ENCODE measurements at regions not wholly inside any gene's neighbourhood (a gene's known extent, or its start where the extent isn't known, plus 50 kb on each side); places are given as distances from the start of the nearest gene placed in this dataset.
"Not testable (repeated sequence)": the region's sequence is repeated elsewhere in the genome, so short reads cannot be mapped to it uniquely, and the experiment has no call there.

DNA sequence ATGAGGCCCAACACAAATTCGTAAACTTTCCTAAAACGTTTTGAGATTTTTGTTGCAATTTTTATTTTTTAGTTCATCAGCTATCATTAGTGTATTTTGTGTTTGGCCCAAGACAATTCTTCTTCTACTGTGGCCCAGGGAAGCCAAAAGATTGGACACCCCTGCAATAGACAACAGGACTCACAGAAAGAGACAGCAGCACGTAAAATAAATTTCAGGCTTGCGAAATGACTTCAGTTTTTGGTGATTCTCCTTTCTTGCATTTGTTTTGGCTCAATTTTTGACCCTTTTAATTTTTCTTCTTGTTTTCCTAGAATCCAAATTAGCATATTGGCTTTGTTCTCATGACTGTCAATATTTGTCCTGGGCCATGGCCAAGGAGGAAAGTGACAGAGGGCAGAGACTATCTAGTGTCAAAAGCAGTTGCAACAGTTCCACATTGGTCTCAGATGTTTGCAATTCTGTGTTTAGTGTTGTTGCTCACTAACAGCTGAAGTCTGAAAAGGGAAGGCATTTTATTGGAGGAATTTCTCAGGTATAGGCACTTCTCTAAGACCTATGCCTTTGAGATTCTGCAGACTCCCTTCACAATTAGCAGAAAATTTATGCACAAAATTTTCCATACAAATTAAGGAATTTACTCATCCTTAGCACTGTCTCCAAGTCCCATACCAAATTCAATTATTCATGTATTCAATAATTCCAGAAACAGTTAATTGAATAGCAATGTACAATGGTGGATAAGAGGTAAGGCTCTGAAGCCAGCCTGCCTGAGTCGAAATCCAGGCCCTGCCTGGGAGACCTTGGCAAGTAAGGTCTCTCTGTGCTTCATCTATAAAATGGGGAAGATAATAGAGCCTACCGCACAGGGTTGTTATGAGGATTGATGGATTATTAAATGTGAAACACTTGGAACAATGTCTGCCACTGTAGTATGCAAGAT lies 160.9 kb upstream of the IVNS1ABP start:
- DNase-seq (ENCODE audit: low read depth in 1 of 2, low spot score in 1 of 2): no peak

DNA sequence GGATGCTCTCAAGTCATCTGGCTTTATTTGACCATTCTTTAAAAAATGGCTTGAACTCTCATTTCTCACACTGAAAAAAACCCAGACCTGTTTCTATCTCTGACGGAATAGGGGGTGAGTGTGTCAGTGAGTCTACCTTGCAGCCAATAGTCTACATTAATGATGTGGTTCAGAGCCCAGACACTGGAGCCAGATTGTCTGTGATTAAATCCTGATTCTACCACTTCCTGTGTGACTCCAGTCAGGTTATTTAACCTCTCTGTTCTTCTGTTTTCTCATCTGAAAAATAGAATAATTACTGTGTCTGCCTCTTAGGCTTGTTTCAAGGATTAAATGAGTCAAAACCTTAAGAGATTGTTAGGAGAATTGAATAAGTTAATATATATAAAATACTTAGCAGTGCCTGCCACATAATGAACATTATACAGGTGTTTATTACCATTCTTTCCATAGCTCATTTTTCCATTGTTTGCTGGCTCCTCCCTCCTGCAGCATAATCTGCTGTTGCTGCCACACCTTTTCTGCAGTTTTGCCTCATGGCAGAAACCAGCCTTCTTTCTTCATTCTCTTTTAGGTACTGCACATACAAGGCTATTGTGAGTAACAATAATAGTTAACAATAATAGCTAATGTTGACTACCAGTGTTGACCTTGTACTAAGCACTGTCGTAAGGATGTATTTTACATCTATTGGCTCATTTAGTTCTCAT lies 157.6 kb upstream of the IVNS1ABP start:
- no peak for DNase-seq (ENCODE audit: low read depth in 1 of 2, low spot score in 1 of 2)

DNA sequence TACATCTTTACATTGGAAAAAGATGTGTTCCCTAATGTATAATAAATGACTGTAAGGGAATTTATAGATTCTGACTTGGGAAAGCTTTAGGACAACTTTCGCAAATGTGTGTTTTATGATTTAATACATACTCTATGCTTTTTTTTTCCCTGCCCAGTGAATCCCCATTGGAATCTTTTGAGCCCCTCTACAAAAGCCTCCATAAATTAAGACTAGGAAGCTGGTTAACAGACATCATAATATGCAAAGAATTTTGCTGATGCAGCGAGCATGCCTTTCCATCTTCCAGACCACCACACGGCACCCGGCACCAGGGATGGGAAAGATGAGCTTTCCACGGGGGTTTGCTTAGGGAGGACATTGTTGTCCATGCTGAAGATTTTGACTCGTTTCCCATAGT lies 156.1 kb upstream of the IVNS1ABP start:
- DNase-seq (ENCODE audit: low read depth in 1 of 2, low spot score in 1 of 2): no peak

DNA sequence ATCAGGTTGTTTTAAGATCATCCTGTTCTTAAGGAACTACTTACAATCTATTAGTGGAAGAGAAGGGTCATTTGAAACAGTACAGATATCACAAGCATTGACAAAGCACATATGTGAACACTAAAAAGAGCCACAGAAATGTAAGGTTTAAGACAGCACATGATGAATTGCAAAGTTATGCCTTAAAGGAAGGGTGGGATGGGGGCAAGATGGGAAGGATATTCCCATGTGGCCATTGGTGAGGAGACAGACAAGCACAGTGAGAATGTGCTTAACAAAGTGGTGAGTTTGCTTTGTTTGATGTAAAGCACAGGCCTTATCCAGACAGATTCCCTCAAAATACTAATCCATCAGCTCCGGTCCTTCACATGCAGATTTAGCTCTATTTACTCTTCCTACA lies 151.6 kb upstream of the IVNS1ABP start:
- no peak for DNase-seq (ENCODE audit: low read depth in 1 of 2, low spot score in 1 of 2)

DNA sequence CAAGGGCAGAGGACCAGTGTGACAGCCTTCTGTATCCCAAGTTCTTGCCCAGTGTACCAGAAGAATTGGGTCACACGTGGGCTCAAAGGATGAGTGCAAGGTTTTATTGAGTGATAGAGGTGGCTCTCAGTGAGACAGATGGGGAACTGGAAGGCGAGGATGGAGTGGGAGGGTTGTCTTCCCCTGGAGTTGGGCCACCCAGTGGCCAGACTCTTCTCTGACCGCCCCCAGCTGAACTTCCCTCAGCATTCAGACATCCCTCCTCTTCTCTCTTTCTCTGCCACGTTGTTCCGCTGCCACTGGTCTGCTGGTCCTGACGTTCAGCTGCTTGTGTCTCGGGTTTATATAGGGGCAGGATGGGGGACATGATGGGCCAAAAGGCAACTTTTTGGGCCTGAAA lies 150.1 kb upstream of the IVNS1ABP start:
- no peak for DNase-seq (ENCODE audit: low read depth in 1 of 2, low spot score in 1 of 2)

DNA sequence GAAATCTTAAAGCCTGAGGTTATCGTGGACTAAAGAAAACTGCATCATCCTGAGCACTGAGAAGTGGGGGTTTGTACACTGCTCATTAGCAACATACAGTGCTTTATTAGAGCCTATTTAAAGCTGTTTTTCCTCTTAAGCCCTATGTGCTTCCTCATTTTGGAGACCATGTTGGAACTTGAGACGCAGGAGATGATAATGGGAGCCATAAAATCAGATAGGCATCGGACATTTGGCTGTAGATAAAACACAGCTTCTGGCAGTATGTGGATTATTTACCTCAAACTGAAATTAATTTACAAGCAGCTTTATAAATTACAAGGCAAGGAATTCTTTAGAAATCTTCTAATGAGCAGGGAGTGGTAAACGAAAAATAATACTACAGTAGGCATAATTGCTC lies 147.7 kb upstream of the IVNS1ABP start:
- DNase-seq (ENCODE audit: low read depth in 1 of 2, low spot score in 1 of 2): no peak

DNA sequence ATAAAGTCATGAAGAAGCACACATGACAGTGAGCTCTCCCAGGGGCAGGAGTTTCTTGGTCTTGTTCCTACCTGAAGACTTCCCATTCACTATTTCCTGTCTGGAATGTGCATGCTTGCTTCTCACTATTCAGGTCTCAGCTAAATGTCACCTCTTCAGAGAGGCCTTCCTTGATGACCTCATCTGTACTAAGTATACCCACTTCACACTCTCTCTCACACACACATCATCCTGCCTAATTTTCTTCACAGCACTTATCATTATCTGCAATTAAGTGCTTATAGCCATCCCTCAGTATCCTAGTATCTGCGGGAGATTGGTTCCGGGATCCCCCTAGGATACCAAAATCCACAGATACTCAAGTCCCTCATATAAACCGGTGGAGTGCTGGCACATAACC lies 146.4 kb upstream of the IVNS1ABP start:
- DNase-seq (ENCODE audit: low read depth in 1 of 2, low spot score in 1 of 2): no peak

DNA sequence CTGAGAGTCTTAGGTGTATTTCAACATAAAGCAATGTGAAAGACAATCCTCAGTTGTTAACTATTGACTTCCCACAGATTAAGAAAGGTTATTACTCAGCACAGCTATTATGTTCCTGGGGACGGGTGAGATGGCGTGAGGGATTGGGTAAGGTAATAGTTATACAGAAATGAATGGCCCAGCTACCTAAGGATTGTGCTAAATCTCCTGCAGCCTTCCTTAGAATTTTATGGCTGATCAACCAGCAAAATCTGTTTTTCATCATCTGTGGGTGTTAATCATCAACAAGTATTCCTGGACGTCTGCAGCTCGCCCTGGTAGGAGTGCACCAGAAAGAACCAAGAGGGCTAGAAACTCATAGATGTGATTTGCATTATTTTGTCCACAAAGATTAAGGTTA lies 146.0 kb upstream of the IVNS1ABP start:
- no peak for DNase-seq (ENCODE audit: low read depth in 1 of 2, low spot score in 1 of 2)

DNA sequence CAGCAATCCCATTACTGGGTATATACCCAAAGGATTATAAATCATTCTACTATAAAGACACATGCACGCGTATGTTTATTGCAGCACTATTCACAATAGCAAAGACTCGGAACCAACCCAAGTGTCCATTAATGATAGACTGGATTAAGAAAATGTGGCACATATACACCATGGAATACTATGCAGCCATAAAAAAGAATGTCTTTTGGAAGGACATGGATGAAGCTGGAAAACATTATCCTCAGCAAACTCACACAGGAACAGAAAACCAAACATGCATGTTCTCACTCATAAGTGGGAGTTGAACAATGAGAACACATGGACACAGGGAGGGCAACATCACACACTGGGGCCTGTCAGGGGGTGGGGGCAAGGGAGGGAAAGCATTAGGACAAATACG lies 143.7 kb upstream of the IVNS1ABP start:
- DNase-seq (ENCODE audit: low read depth in 1 of 2, low spot score in 1 of 2): not testable (repeated sequence)

DNA sequence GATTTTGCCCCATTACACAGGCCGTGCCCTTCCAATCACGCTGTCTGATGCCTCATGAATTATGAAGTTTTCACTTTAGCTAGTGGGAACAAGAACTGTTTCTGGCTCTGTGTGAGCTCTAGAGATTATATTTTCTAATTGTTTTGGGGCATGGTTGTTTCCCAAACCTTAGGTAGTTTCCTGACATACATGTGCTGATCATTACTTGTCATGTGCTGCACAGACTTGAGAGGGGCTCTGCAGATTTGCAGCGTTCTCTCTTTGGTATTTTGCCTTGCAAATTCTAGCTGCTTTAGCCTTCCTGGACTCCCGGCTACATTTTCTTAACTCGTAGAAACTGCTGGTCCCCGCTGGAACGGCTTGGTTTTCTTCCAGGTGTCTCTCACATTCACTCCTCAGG lies 142.1 kb upstream of the IVNS1ABP start:
- no peak for DNase-seq (ENCODE audit: low read depth in 1 of 2, low spot score in 1 of 2)

DNA sequence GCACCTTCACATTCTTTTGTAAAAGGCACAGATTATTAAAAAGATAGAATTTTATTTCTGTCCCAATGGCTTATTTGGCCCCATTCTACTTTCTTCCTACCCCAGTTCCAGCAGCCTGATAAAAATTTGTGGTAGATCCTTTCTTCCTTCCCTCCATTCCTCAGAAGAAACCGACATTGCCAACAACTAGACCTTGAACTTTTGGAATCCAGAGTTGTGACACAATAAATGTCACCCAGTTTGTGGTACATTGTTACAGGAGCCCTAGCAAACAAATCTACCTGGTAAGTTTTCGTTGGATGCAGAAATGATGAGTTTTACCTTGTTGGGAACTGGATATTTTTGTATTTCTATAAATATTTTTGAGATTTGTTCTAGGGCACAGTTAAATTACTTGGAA lies 141.6 kb upstream of the IVNS1ABP start:
- no peak for DNase-seq (ENCODE audit: low read depth in 1 of 2, low spot score in 1 of 2)

DNA sequence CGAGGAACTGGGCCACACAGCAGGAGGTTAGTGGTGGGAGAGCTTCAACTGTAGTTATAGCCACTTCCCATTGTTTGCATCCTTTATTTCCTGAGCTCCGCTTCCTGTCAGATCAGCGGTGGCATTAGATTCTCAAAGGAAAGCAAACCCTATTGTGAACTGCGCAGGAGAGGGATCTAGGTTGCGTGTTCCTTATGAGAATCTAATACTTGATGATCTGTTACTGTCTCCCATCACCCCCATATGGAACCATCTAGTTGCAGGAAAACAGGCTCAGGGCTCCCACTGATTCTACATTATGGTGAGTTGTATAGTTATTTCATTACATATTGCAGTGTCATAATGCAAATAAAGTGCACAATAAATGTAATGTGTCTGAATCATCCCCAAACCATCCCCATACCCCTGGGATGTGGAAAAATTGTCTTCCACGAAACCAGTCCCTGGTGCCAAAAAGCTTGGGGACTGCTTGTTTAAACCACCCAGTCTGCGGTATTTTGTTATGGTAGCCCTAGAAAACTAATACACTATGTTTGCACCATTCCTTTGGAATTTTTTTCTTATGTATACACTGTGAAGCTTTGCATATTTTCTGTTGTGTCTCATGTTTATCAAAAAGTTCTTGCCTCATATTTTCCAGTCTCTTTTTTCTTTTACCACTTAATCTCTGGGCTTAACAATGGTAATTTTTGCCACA lies 136.6 kb upstream of the IVNS1ABP start:
- DNase-seq (ENCODE audit: low read depth in 1 of 2, low spot score in 1 of 2): no peak

DNA sequence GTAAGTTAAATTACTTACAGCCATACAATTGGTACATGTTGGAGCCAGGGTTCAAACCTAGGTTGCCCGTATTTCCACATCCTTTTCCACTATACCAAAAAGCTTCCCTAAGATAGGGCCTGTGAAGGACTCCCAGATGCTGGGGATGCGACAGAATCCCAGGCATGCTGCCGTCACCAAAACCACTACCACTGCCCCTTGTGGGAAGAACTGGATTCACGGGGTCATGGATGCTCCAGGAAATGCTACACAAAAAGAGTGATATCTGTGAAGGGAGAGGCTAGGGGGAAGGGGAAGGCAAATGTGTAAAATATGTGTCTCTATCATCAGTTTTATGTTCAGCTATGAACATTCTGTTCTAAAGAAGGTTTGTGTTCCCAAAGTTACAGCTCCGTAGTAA lies 133.9 kb upstream of the IVNS1ABP start:
- DNase-seq (ENCODE audit: low read depth in 1 of 2, low spot score in 1 of 2): no peak

DNA sequence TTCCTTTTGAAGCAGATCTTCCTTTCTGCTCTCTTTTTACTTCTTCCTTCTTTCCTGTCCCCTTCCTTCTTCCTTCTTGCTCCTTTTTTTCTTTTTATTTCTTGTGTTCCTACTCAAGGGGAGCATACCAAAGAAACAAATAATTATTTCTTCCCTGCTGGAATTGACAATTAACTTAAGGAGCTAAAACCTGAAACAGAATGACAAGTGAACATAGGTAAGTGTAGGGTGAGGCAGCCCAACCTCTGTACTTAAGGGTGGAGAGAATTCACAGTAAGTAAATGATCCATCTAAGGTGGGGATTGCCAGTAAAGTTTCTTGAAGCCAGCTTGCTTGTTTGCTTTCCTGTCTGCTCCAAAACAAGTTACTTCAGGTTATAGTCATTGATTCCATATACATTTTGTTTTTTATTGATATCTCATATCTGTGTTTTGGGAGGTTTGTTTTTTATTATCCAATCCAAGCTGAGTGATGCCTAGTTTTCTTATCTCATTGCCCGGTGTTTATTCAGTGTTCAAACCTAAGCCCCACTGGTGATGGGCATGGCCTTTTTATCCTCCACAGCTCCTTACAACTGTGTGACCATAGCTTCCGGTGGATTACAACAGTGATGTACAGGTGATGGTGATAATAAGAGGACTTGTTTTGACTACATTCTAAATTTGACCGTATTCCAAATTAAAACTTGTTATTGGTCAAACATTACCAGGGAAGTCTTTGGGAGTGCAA lies 133.2 kb upstream of the IVNS1ABP start:
- no peak for DNase-seq (ENCODE audit: low read depth in 1 of 2, low spot score in 1 of 2)

DNA sequence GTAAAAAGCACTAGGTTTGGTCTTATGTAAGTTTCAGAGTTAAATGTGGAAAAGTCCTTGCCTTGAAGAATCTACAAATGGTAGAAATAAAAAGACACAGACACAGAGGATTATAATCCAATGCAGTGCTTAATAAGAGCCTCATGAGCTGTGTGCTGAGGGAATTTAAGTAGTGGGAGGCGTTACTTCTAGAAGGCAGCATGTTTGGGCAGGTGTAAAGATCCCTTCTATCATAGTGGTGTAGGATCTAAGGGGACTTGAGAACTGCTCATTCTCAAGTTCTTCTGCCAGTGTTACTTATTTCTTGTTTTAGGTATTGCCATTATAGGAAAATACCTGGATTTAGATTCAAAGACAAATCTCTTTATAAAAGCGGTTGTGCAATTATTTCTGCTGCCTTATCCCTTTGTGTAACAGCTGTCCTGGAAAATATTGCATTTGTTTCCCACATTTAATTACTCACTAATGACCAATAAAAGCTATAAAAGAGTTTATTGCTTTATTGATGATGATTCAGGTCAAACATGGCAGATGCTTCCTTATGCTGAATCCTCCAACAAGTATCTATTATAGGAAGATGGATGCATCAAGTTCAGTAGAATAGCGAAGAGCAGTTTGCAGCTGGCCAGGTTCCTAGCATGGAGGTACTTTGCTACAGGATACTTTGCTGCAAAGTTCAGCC lies 132.5 kb upstream of the IVNS1ABP start:
- DNase-seq (ENCODE audit: low read depth in 1 of 2, low spot score in 1 of 2): no peak

DNA sequence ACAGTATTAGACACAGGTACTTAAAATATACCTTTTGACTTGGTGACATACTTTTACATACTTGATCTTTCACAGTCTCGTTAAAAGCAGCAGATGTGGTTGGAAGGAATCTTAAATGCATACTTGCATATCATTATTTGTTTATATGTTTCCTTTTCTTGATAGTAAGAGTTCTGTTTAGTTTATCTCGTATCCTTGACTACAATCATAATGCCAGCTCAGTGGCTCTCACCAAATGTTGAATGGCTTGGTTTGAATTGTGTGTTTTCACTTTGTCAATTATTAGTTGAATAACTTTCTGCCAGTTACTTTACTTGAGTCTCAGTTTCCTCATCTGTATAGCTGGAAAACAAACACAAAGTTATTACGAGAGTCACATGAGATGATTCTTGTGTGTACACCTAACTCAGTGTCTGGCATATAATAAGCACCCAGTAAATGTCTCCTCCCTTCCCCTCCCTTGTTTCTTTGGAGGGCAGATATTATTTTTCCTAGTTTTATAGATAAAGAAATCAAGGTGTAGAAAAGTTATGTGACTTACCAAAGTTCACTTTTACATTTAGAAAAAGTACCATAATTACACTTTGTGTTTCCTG lies 131.6 kb upstream of the IVNS1ABP start:
- DNase-seq (ENCODE audit: low read depth in 1 of 2, low spot score in 1 of 2): no peak

DNA sequence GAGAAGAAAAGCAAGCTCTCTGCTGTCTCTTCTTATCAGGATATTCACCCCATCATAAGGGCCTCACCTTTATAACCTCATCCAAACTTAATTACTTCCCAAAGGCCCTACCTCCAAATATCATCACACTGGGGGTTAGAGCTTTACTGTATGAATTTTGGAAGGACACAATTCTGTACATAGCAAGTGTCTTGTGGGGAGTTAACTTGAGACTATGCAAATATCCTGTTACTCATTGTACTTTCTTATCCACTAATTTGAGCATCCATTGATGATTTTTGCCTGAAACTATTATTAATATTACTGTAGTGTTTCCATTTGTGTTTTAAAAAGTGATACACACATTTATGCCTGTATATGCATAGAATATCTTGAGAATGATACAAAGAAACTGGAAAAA lies 129.1 kb upstream of the IVNS1ABP start:
- no peak for DNase-seq (ENCODE audit: low read depth in 1 of 2, low spot score in 1 of 2)

DNA sequence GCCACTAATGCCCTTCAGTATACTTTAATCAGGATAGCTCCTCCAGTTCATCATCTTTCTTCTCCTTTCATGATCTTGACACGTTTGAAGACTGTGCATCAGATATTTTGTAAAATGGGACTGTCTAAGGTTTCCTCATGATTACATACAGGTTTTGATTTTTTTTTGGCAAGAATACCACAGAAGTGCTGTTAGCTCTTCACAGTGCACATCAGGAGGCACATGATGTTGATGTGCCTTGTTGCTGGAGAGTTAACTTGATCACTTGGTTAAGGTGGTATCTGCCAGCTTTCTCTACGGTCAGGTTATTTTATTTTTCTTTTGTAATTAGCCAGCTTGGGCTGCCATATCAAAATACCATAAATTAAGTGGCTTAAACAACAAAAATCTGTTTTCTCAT lies 128.6 kb upstream of the IVNS1ABP start:
- no peak for DNase-seq (ENCODE audit: low read depth in 1 of 2, low spot score in 1 of 2)

DNA sequence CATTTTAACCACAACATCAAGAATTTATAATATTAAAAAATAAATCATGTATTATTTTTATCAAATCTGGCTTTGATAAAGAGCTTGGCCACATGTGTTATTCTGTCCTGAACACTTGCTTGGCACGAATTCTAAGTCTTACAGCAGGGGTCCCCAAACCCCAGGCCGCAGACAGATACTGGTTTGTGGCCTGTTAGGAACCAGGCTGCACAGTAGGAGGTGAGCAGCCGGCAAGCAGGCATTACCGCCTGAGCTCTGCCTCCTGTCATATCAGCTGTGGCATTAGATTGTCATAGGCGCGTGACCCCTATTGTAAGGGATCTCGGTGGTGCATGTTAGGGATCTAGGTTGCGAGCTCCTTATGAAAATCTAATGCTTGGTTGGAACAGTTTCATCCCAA lies 127.6 kb upstream of the IVNS1ABP start:
- DNase-seq (ENCODE audit: low read depth in 1 of 2, low spot score in 1 of 2): no peak

DNA sequence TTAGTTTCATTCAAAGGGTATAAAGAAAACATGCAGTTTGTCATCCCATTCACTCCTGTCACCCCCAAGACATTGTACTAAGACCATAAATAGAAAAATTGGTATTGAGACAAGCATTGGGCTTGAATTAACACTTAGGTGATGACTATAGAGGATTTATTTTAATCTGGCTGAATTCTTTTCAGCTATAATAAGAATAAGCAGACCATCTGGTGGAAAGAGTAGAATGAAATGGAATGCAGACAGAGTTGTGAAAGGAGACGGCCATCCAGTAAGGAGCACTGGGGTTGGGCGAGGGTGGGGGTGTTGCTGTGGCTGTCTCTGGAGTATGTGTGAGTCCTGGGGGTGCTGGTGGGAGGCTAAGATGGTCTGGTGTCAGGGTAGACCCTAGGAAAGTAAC lies 125.0 kb upstream of the IVNS1ABP start:
- DNase-seq (ENCODE audit: low read depth in 1 of 2, low spot score in 1 of 2): no peak

Data from stimulated activated CD4-positive, alpha-beta T cell treated with anti-CD3 and anti-CD28 coated beads, Interleukin-15, amount 100 ng/mL, for 1 hour (primary cell).